ENCODE measurements at regions not wholly inside any gene's neighbourhood (a gene's known extent, or its start where the extent isn't known, plus 50 kb on each side); places are given as distances from the start of the nearest gene placed in this dataset.

- TF ChIP-seq, protein P1, sequence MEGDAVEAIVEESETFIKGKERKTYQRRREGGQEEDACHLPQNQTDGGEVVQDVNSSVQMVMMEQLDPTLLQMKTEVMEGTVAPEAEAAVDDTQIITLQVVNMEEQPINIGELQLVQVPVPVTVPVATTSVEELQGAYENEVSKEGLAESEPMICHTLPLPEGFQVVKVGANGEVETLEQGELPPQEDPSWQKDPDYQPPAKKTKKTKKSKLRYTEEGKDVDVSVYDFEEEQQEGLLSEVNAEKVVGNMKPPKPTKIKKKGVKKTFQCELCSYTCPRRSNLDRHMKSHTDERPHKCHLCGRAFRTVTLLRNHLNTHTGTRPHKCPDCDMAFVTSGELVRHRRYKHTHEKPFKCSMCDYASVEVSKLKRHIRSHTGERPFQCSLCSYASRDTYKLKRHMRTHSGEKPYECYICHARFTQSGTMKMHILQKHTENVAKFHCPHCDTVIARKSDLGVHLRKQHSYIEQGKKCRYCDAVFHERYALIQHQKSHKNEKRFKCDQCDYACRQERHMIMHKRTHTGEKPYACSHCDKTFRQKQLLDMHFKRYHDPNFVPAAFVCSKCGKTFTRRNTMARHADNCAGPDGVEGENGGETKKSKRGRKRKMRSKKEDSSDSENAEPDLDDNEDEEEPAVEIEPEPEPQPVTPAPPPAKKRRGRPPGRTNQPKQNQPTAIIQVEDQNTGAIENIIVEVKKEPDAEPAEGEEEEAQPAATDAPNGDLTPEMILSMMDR (IDR thresholded peaks at IDR 0.05), result no peak
- no peak overlapping the region for H3K4me3 Mint-ChIP-seq
- DNase-seq, result no peak
- H3K9me3 Mint-ChIP-seq, result no peaks in the 10 kb centered on the region
- H3K27me3 Mint-ChIP-seq (ENCODE audit: insufficient read depth), result peaks cover 4% of the 10 kb centered on the region; the same call in 1 of the 2 replicates
- no peaks in the 10 kb centered on the region for H3K4me1 Mint-ChIP-seq (ENCODE audit: low read depth)
- H3K27ac Mint-ChIP-seq, result no peak overlapping the region
- H3K36me3 Mint-ChIP-seq (ENCODE audit: low read depth), result no peaks in the 10 kb centered on the region
Observed at GRCh38 chr5:126271141-126271540, 152.1 kb upstream of the GRAMD2B start.

DNA sequence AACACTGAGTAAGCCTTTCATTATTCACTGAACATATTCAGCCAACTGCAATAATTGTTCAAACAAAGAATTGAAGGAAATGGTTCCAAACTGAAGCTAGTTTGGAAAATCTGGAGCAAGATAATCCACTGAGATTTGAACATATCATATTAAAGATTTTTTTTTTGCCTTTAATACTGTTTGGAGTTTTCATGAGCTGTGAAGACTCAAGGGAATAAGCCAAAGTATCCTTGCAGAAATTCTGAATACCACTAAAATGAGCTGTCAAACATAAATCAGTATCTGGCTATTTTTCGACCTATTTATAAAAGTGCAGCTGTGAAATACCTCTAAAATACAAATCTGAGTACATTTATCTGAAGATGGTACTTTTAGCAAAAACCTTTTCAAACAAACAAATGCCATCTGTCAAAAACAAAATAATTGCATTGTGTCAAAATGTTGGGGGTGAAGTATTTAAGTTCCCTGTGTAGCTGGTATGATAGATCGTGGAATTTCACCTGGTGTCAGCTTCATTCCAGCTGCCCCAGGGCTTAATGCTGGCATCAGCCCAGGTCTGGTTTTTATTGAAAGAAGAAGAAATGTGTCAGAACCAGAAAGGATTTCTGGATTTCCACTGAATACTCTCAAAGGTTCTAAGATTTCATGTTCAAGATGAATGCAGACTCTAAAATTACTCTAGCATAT is 149.0 kb upstream of the GRAMD2B start:
- H3K27ac Mint-ChIP-seq, result no peak overlapping the region
- H3K9me3 Mint-ChIP-seq, result no peaks in the 10 kb centered on the region
- DNase-seq, result no peak
- no peaks in the 10 kb centered on the region for H3K4me1 Mint-ChIP-seq (ENCODE audit: low read depth)
- peaks cover 2% of the 10 kb centered on the region; the same call in 1 of the 2 replicates for H3K27me3 Mint-ChIP-seq (ENCODE audit: insufficient read depth)
- H3K4me3 Mint-ChIP-seq, result no peak overlapping the region
- TF ChIP-seq, protein P1 (IDR thresholded peaks at IDR 0.05), result no peak
- no peaks in the 10 kb centered on the region for H3K36me3 Mint-ChIP-seq (ENCODE audit: low read depth)

- H3K27ac Mint-ChIP-seq, result no peak overlapping the region
- DNase-seq, result no peak
- H3K4me1 Mint-ChIP-seq (ENCODE audit: low read depth), result no peaks in the 10 kb centered on the region
- H3K36me3 Mint-ChIP-seq (ENCODE audit: low read depth), result no peaks in the 10 kb centered on the region
- TF ChIP-seq, protein P1 (IDR thresholded peaks at IDR 0.05), result no peak
- peaks cover 3% of the 10 kb centered on the region; the same call in 1 of the 2 replicates for H3K27me3 Mint-ChIP-seq (ENCODE audit: insufficient read depth)
- no peaks in the 10 kb centered on the region for H3K9me3 Mint-ChIP-seq
- no peak overlapping the region for H3K4me3 Mint-ChIP-seq
Observed at GRCh38 chr5:126274763-126275125, 148.5 kb upstream of the GRAMD2B start.

GRCh38 chr5:126277762-126278161 is 145.4 kb upstream of the GRAMD2B start:
- no peaks in the 10 kb centered on the region for H3K9me3 Mint-ChIP-seq

DNA sequence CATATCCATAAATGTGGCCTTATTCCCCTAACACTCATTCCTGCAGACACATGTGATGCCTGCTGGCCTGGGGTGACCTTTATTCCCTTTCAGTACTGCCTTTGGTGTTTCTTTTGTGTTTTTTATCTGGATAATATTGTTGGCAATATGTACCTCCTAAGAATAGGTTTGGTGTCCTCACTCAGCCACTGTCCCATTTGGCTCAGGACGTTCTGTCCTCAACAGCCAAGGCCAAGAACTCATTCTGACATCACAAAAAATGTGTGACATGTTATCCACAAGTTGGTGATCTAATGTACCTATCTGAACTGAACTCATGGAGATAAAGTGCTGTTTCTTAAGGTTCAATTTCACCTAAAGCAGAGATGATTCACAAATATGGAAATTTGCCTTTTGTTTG is 142.9 kb upstream of the GRAMD2B start:
- Mint-ChIP-seq H3K27ac (no peak overlapping the region), H3K27me3 (ENCODE audit: insufficient read depth) (peaks cover 5% of the 10 kb centered on the region; the same call in 1 of the 2 replicates), H3K4me3 (no peak overlapping the region), H3K9me3 (no peaks in the 10 kb centered on the region), H3K36me3 (ENCODE audit: low read depth) (no peaks in the 10 kb centered on the region), H3K4me1 (ENCODE audit: low read depth) (no peaks in the 10 kb centered on the region)
- TF ChIP-seq, protein P1 (IDR thresholded peaks at IDR 0.05), result no peak
- no peak for DNase-seq

More at GRCh38 chr5:126277762-126278161, 145.4 kb upstream of the GRAMD2B start:
- TF ChIP-seq, protein P1 (IDR thresholded peaks at IDR 0.05), result no peak
- Mint-ChIP-seq H3K27me3 (ENCODE audit: insufficient read depth) (peaks cover 5% of the 10 kb centered on the region; the same call in 1 of the 2 replicates), H3K36me3 (ENCODE audit: low read depth) (no peaks in the 10 kb centered on the region), H3K27ac (no peak overlapping the region), H3K4me1 (ENCODE audit: low read depth) (no peaks in the 10 kb centered on the region), H3K4me3 (no peak overlapping the region)
- no peak for DNase-seq

All from HFFc6 (cell line).